Trophoblast cell (in vitro differentiated cells and primary cell): ENCODE measurements at regions not wholly inside any gene's neighbourhood (a gene's known extent, or its start where the extent isn't known, plus 50 kb on each side); places are given as distances from the start of the nearest gene placed in this dataset.

Source experiments
- DNase-seq, 2 donors: peaks; one replicate each; pipeline ENCODE4 v3.0.0-alpha.2; 2016
- H2AFZ ChIP-seq: 2 replicates; pipeline ENCODE4 v1.6.1; 2013; ENCODE audit warnings: low read length, moderate library complexity, mild to moderate bottlenecking; ENCODE audit not compliant: insufficient read depth, poor library complexity
- H2AK5ac ChIP-seq: 2 replicates; pipeline ENCODE4 v1.6.1; 2013; ENCODE audit warnings: mild to moderate bottlenecking, low read length
- H2BK120ac ChIP-seq: 2 replicates; pipeline ENCODE4 v1.6.1; 2013; ENCODE audit warnings: low read length, mild to moderate bottlenecking, moderate library complexity; ENCODE audit not compliant: insufficient read depth, poor library complexity
- H2BK12ac ChIP-seq: 2 replicates; pipeline ENCODE4 v1.6.1; 2013; ENCODE audit warnings: mild to moderate bottlenecking, low read length, moderate library complexity
- H2BK5ac ChIP-seq: 2 replicates; pipeline ENCODE4 v1.6.1; 2013; ENCODE audit warnings: low read length, low read depth, moderate library complexity, mild to moderate bottlenecking; ENCODE audit not compliant: poor library complexity
- H3K14ac ChIP-seq: 2 replicates; pipeline ENCODE4 v1.6.1; 2013; ENCODE audit warnings: mild to moderate bottlenecking, low read length
- H3K18ac ChIP-seq: 2 replicates; pipeline ENCODE4 v1.6.1; 2013; ENCODE audit warnings: mild to moderate bottlenecking, low read length
- H3K23ac ChIP-seq: 2 replicates; pipeline ENCODE4 v1.6.1; 2013; ENCODE audit warnings: low read length
- H3K27ac ChIP-seq: 2 replicates; pipeline ENCODE4 v1.5.1; 2013; ENCODE audit warnings: low read depth, mild to moderate bottlenecking, inconsistent platforms, low read length, moderate library complexity
- H3K27me3 ChIP-seq: 2 replicates; pipeline ENCODE4 v1.6.1; 2013; ENCODE audit warnings: inconsistent platforms, mild to moderate bottlenecking, low read length, moderate library complexity; ENCODE audit not compliant: insufficient read depth
- H3K36me3 ChIP-seq, 2 experiments: 1 replicate in 1 of 2; 2 replicates in 1 of 2; pipeline ENCODE4 v1.6.1; 2013; ENCODE audit warnings: low read length in 2 of 2, mild to moderate bottlenecking in 2 of 2, moderate library complexity in 1 of 2; ENCODE audit not compliant: insufficient read depth in 2 of 2, control insufficient read depth in 1 of 2
- H3K4ac ChIP-seq: 2 replicates; pipeline ENCODE4 v1.6.1; 2013; ENCODE audit warnings: low read depth, mild to moderate bottlenecking, low read length, moderate library complexity
- H3K4me1 ChIP-seq, 2 experiments: 1 replicate in 1 of 2; 2 replicates in 1 of 2; pipeline ENCODE4 v1.6.1; 2013; ENCODE audit warnings: low read length in 2 of 2, mild to moderate bottlenecking in 2 of 2, moderate library complexity in 1 of 2; ENCODE audit not compliant: insufficient read depth in 2 of 2, control insufficient read depth in 1 of 2
- H3K4me2 ChIP-seq: 2 replicates; pipeline ENCODE4 v1.6.1; 2013; ENCODE audit warnings: inconsistent platforms, mild to moderate bottlenecking, low read length, moderate library complexity
- H3K4me3 ChIP-seq: 2 replicates; pipeline ENCODE4 v1.5.1; 2013; ENCODE audit warnings: mild to moderate bottlenecking, low read depth, low read length, inconsistent platforms
- H3K79me1 ChIP-seq: one replicate; pipeline ENCODE4 v1.6.1; 2013; ENCODE audit warnings: low read length
- H3K79me2 ChIP-seq: 2 replicates; pipeline ENCODE4 v1.6.1; 2013; ENCODE audit warnings: low read length, mild to moderate bottlenecking; ENCODE audit not compliant: control insufficient read depth, insufficient read depth, poor library complexity
- H3K9ac ChIP-seq: 2 replicates; pipeline ENCODE4 v1.6.1; 2013; ENCODE audit warnings: mild to moderate bottlenecking, low read length
- H3K9me3 ChIP-seq: 2 replicates; pipeline ENCODE4 v1.6.1; 2013; ENCODE audit warnings: low read depth, mild to moderate bottlenecking, control low read depth, inconsistent platforms, low read length; ENCODE audit not compliant: insufficient read depth
- H4K12ac ChIP-seq: 2 replicates; pipeline ENCODE4 v1.6.1; 2013; ENCODE audit warnings: low read depth, mild to moderate bottlenecking, low read length, moderate library complexity
- H4K8ac ChIP-seq: 2 replicates; pipeline ENCODE4 v1.6.1; 2013; ENCODE audit warnings: low read depth, mild to moderate bottlenecking, low read length, moderate library complexity
- H4K91ac ChIP-seq: one replicate; pipeline ENCODE4 v1.6.1; 2013; ENCODE audit warnings: low read depth, mild to moderate bottlenecking, low read length, moderate library complexity
- WGBS: extraction: QIAGEN DNeasy Blood & Tissue Kit; methylation state at CpG from one replicate; pipeline ENCODE4 v1.1.7; 2013; ENCODE audit warnings: missing lambda C conversion rate; ENCODE audit not compliant: insufficient read length, insufficient coverage; ENCODE audit errors: extremely low coverage; 5-methylcytosine and 5-hydroxymethylcytosine counted together

- H3K9me3 ChIP-seq, result no peaks in the 10 kb centered on the region
- no CpG with 5 or more reads among the region's 1 CpG for WGBS
- H3K4me3 ChIP-seq, result no peak overlapping the region
- no peaks in the 10 kb centered on the region for H3K36me3 ChIP-seq
- H4K12ac ChIP-seq, result no peak overlapping the region
- H2AFZ ChIP-seq, result no peak overlapping the region
- H3K79me2 ChIP-seq, result no peaks in the 10 kb centered on the region
- H2AK5ac ChIP-seq, result no peak overlapping the region
- no peak overlapping the region for H3K27ac ChIP-seq
- H3K79me1 ChIP-seq, result no peaks in the 10 kb centered on the region
- H3K27me3 ChIP-seq, result no peaks in the 10 kb centered on the region
- H2BK120ac ChIP-seq, result no peak overlapping the region
- no peak overlapping the region for H2BK5ac ChIP-seq
- H3K9ac ChIP-seq, result no peak overlapping the region
- H4K8ac ChIP-seq, result no peak overlapping the region
- no peak overlapping the region for H3K4me2 ChIP-seq
- no peak overlapping the region for H3K23ac ChIP-seq
- H3K14ac ChIP-seq, result no peak overlapping the region
- H3K4ac ChIP-seq, result no peak overlapping the region
- H4K91ac ChIP-seq, result no peak overlapping the region
- no peak overlapping the region for H2BK12ac ChIP-seq
- DNase-seq, result no peak
- H3K18ac ChIP-seq, result no peak overlapping the region
- H3K4me1 ChIP-seq, result no peaks in the 10 kb centered on the region
Measured at GRCh38 chr4:59805176-59805575, 1395.0 kb upstream of the ADGRL3 start.

- H3K27ac ChIP-seq, result no peak overlapping the region
- H3K36me3 ChIP-seq, result no peaks in the 10 kb centered on the region
- H3K27me3 ChIP-seq, result no peaks in the 10 kb centered on the region
- DNase-seq, result no peak
- H2AK5ac ChIP-seq, result no peak overlapping the region
- H3K23ac ChIP-seq, result no peak overlapping the region
- no peak overlapping the region for H3K9ac ChIP-seq
- H3K4me2 ChIP-seq, result no peak overlapping the region
- H4K12ac ChIP-seq, result no peak overlapping the region
- H3K9me3 ChIP-seq, result no peaks in the 10 kb centered on the region
- H4K8ac ChIP-seq, result no peak overlapping the region
- H2BK12ac ChIP-seq, result no peak overlapping the region
- no peak overlapping the region for H2AFZ ChIP-seq
- WGBS, result no CpG with 5 or more reads among the region's 4 CpGs
- H2BK120ac ChIP-seq, result no peak overlapping the region
- H3K14ac ChIP-seq, result no peak overlapping the region
- no peaks in the 10 kb centered on the region for H3K79me2 ChIP-seq
- H3K79me1 ChIP-seq, result no peaks in the 10 kb centered on the region
- H4K91ac ChIP-seq, result no peak overlapping the region
- H3K4me1 ChIP-seq, result no peaks in the 10 kb centered on the region
- no peak overlapping the region for H3K4me3 ChIP-seq
- H3K4ac ChIP-seq, result no peak overlapping the region
- no peak overlapping the region for H3K18ac ChIP-seq
- H2BK5ac ChIP-seq, result no peak overlapping the region
Measured at GRCh38 chr4:59814402-59815010, 1385.6 kb upstream of the ADGRL3 start.

- no peaks in the 10 kb centered on the region for H3K79me1 ChIP-seq
- no CpG with 5 or more reads among the region's 7 CpGs for WGBS
- peak in 1 of 2 donors; percentile 2 for DNase-seq
- no peaks in the 10 kb centered on the region for H3K9me3 ChIP-seq
- no peak overlapping the region for H3K14ac ChIP-seq
- H3K23ac ChIP-seq, result no peak overlapping the region
- H3K36me3 ChIP-seq, result no peaks in the 10 kb centered on the region
- H4K8ac ChIP-seq, result no peak overlapping the region
- no peaks in the 10 kb centered on the region for H3K4me1 ChIP-seq
- H3K27ac ChIP-seq, result no peak overlapping the region
- no peak overlapping the region for H2BK12ac ChIP-seq
- H3K4ac ChIP-seq, result no peak overlapping the region
- H2BK5ac ChIP-seq, result no peak overlapping the region
- H3K4me2 ChIP-seq, result no peak overlapping the region
- H4K12ac ChIP-seq, result no peak overlapping the region
- H3K4me3 ChIP-seq, result no peak overlapping the region
- H3K27me3 ChIP-seq, result no peaks in the 10 kb centered on the region
- no peak overlapping the region for H2BK120ac ChIP-seq
- no peak overlapping the region for H3K18ac ChIP-seq
- H2AFZ ChIP-seq, result no peak overlapping the region
- H3K9ac ChIP-seq, result no peak overlapping the region
- H3K79me2 ChIP-seq, result no peaks in the 10 kb centered on the region
- no peak overlapping the region for H2AK5ac ChIP-seq
- H4K91ac ChIP-seq, result no peak overlapping the region
Measured at GRCh38 chr4:59818656-59819055, 1381.5 kb upstream of the ADGRL3 start.

- no peak overlapping the region for H2AK5ac ChIP-seq
- H4K12ac ChIP-seq, result no peak overlapping the region
- H3K23ac ChIP-seq, result no peak overlapping the region
- no peak overlapping the region for H3K4ac ChIP-seq
- WGBS, result no CpG with 5 or more reads among the region's 2 CpGs
- H3K27me3 ChIP-seq, result no peaks in the 10 kb centered on the region
- H3K79me2 ChIP-seq, result no peaks in the 10 kb centered on the region
- no peak overlapping the region for H3K4me3 ChIP-seq
- no peak overlapping the region for H4K91ac ChIP-seq
- no peaks in the 10 kb centered on the region for H3K9me3 ChIP-seq
- no peak overlapping the region for H2BK5ac ChIP-seq
- no peak overlapping the region for H2BK120ac ChIP-seq
- H2BK12ac ChIP-seq, result no peak overlapping the region
- no peak overlapping the region for H3K18ac ChIP-seq
- H3K4me1 ChIP-seq, result no peaks in the 10 kb centered on the region
- no peak overlapping the region for H3K4me2 ChIP-seq
- no peak overlapping the region for H4K8ac ChIP-seq
- H3K14ac ChIP-seq, result no peak overlapping the region
- DNase-seq, result no peak
- H3K9ac ChIP-seq, result no peak overlapping the region
- no peaks in the 10 kb centered on the region for H3K36me3 ChIP-seq
- H3K27ac ChIP-seq, result no peak overlapping the region
- no peaks in the 10 kb centered on the region for H3K79me1 ChIP-seq
- no peak overlapping the region for H2AFZ ChIP-seq
Measured at GRCh38 chr4:59823311-59823710, 1376.8 kb upstream of the ADGRL3 start.
